Hematopoietic multipotent progenitor cell treated with erythropoietin and hydrocortisone succinate and interleukin-3 and kit ligand, for 4 days (in vitro differentiated cells): ENCODE measurements at regions not wholly inside any gene's neighbourhood (a gene's known extent, or its start where the extent isn't known, plus 50 kb on each side); places are given as distances from the start of the nearest gene placed in this dataset.

Experiments used
- DNase-seq: peaks from one replicate; pipeline ENCODE4 v3.0.0-alpha.2; 2015

- peak; percentile 21 for DNase-seq
Measured at GRCh38 chr3:75611724-75612460, 52.2 kb upstream of the FRG2C start.
